ENCODE measurements at regions not wholly inside any gene's neighbourhood (a gene's known extent, or its start where the extent isn't known, plus 50 kb on each side); places are given as distances from the start of the nearest gene placed in this dataset.

- TF ChIP-seq CTCF (conservative IDR thresholded peaks at IDR 0.05; ENCODE audit: control insufficient read depth, insufficient read depth, low read depth, low read length): no peak
- no peak for DNase-seq (ENCODE audit: low read depth)
- H3K4me3 ChIP-seq (ENCODE audit: control insufficient read depth, low read depth, low read length): no peak overlapping the region
These were observed 1038.8 kb downstream of the AGBL1 start for GRCh38 chr15:87118435-87118834.

- TF ChIP-seq CTCF (conservative IDR thresholded peaks at IDR 0.05; ENCODE audit: control insufficient read depth, insufficient read depth, low read depth, low read length): no peak
- DNase-seq (ENCODE audit: low read depth): no peak
- H3K4me3 ChIP-seq (ENCODE audit: control insufficient read depth, low read depth, low read length): no peak overlapping the region
These were observed 1036.1 kb downstream of the AGBL1 start for GRCh38 chr15:87115795-87116194.

DNA sequence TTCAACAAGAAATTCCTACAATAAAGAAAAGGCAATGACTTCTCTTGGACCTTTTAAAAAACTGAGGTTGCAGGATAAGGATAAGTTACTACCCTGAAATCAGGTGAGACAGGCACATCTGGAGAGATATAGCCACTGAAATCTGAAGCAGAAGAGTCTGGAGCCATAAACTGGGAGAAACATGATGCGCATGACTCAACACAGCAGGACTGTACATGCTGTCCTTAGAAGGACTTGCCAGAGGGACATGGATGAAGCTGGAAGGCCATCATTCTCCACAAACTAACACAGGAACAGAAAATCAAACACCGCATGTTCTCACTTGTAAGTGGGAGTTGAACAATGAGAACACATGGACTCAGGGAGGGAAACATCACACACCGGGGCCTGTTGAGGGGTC lies 1020.2 kb downstream of the AGBL1 start:
- no peak overlapping the region for H3K4me3 ChIP-seq (ENCODE audit: control insufficient read depth, low read depth, low read length)
- no peak for DNase-seq (ENCODE audit: low read depth)
- no peak for TF ChIP-seq CTCF (conservative IDR thresholded peaks at IDR 0.05; ENCODE audit: control insufficient read depth, insufficient read depth, low read depth, low read length)

DNA sequence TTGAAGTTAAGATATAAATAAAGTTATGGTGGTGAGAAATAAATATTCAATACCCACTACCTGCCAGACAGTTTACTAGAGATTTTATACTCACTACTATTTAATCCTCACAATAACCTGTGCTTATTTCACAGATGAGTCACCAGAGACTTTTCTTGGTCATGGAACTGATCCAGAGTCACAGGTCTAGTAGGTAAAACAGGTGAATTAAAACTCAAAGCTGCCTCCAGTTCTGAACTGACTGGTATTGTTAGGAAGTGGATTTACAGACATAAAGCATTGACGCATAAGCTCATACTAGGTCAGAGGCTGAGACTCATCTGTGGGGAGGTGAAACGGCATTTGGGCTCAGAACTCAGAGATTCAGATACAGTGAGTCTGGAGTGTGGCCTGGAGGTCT lies 1009.9 kb downstream of the AGBL1 start:
- no peak overlapping the region for H3K4me3 ChIP-seq (ENCODE audit: control insufficient read depth, low read depth, low read length)
- TF ChIP-seq CTCF (conservative IDR thresholded peaks at IDR 0.05; ENCODE audit: control insufficient read depth, insufficient read depth, low read depth, low read length): no peak
- no peak for DNase-seq (ENCODE audit: low read depth)

DNA sequence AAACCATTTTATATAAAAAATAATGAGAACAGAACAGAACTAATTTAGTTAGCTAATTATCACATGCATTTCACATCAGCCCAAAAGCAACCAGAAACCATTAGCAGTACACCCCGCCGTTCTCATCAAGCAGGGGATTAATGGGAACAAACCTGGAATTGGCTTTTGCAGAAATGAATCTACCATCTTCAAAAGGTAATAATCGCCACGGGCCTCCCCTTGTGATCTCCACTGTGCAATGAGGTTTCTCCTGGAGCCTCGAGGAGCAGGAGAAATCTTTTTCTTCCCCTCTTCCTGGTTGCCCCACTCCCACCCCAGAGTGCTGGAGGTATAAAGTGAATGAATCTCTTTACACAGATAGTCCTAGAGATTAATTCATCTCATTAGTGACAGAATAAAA lies 1003.5 kb downstream of the AGBL1 start:
- no peak for TF ChIP-seq CTCF (conservative IDR thresholded peaks at IDR 0.05; ENCODE audit: control insufficient read depth, insufficient read depth, low read depth, low read length)
- no peak for DNase-seq (ENCODE audit: low read depth)
- H3K4me3 ChIP-seq (ENCODE audit: control insufficient read depth, low read depth, low read length): no peak overlapping the region

DNA sequence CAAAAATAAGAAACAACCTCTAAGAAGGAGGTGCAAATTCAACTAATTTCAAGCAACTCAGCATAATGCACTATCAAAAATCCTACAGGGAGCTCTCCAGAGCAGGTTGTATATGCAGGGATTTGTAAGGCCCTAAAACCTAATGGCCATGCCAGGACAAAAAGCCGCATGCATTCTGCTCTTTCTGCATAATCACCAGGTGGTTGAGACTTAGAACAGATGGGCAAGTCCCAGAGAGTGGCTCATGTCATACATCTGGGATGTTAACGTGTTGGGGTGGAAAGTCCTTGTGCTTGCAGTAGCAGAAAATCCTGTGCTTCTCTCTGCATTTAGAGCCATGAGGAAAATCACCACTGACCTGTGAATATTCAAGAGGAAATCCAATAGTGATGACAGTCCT lies 1002.9 kb downstream of the AGBL1 start:
- DNase-seq (ENCODE audit: low read depth): no peak
- no peak for TF ChIP-seq CTCF (conservative IDR thresholded peaks at IDR 0.05; ENCODE audit: control insufficient read depth, insufficient read depth, low read depth, low read length)
- H3K4me3 ChIP-seq (ENCODE audit: control insufficient read depth, low read depth, low read length): no peak overlapping the region

GRCh38 chr15:87080547-87080946 lies 1000.9 kb downstream of the AGBL1 start:
- no peak for DNase-seq (ENCODE audit: low read depth)
- H3K4me3 ChIP-seq (ENCODE audit: control insufficient read depth, low read depth, low read length): no peak overlapping the region
- TF ChIP-seq CTCF (conservative IDR thresholded peaks at IDR 0.05; ENCODE audit: control insufficient read depth, insufficient read depth, low read depth, low read length): no peak
